GM12878 (cell line): ENCODE measurements at regions not wholly inside any gene's neighbourhood (a gene's known extent, or its start where the extent isn't known, plus 50 kb on each side); places are given as distances from the start of the nearest gene placed in this dataset.

ENCODE experiments used
- ATAC-seq: fragments of 200-7000 bp; cut with Tn5 transposase; 3 replicates; pipeline ENCODE4 v1.9.1; 2020; ENCODE audit warnings: mild to moderate bottlenecking, moderate library complexity
- BruUV-seq: library from RNA; stranded (reverse); fragments of 400-500 nt; replicated peaks from 2 replicates; lab custom pipeline; 2021; lab: Mats Ljungman, UMichigan
- CTCF ChIA-PET: fragments of 300-600 bp; sonication (Branson Sonifier 250); formaldehyde crosslinking; extraction: SDS; loops from one replicate; lab custom pipeline; 2021; ENCODE audit warnings: inconsistent platforms; lab: Yijun Ruan, JAX
- POLR2A ChIA-PET: fragments of 350-600 bp; formaldehyde crosslinking; extraction: SDS; loops from one replicate; lab custom pipeline; 2021; ENCODE audit warnings: inconsistent platforms; lab: Charles Lee
- RAD21 ChIA-PET: fragments of 300-600 bp; sonication (Branson Sonifier 250); formaldehyde crosslinking; loops from one replicate; lab custom pipeline; 2023; ENCODE audit warnings: antibody characterized with exemption; ENCODE audit not compliant: unreplicated experiment; lab: Charles Lee
- SMC1A ChIA-PET: fragments of 300-600 bp; sonication (Branson Sonifier 250); formaldehyde crosslinking; loops from one replicate; lab custom pipeline; 2023; ENCODE audit not compliant: unreplicated experiment, uncharacterized antibody; lab: Charles Lee
- DNase-seq: peaks from one replicate; pipeline ENCODE4 v3.0.0-alpha.2; 2011; ENCODE audit warnings: low read depth, low spot score
- FAIRE-seq: peaks from 3 replicates; lab custom pipeline; 2011; peaks lifted over from hg19 to GRCh38; lab: Jason Lieb, UNC
- H2AFZ ChIP-seq: 2 replicates; pipeline ENCODE4 v1.6.0; 2011; ENCODE audit warnings: low read depth, low read length, control low read depth; ENCODE audit not compliant: control insufficient read depth
- H3K27ac ChIP-seq: 2 replicates; pipeline ENCODE4 v1.5.1; 2011; ENCODE audit warnings: control low read depth; ENCODE audit not compliant: control insufficient read depth, insufficient read depth
- H3K27me3 ChIP-seq, 2 experiments: replicated peaks in 1 of 2; 2 replicates each; pipeline versions ENCODE4 v1.6.0 to v1.6.1; 2011; ENCODE audit warnings: low read length in 1 of 2; ENCODE audit not compliant: control insufficient read depth in 2 of 2, insufficient read depth in 2 of 2
- H3K36me3 ChIP-seq, 2 experiments: 2 replicates each; pipeline ENCODE4 v1.5.1; 2011; ENCODE audit warnings: low read length in 1 of 2; ENCODE audit not compliant: control insufficient read depth in 2 of 2, insufficient read depth in 2 of 2
- H3K4me1 ChIP-seq: 2 replicates; pipeline ENCODE4 v1.6.1; 2011; ENCODE audit warnings: mild to moderate bottlenecking, low read length, moderate library complexity, mixed read lengths; ENCODE audit not compliant: control insufficient read depth, insufficient read depth
- H3K4me2 ChIP-seq: 2 replicates; pipeline ENCODE4 v1.6.0; 2011; ENCODE audit warnings: control low read depth; ENCODE audit not compliant: control insufficient read depth, insufficient read depth
- H3K4me3 ChIP-seq: fragments of 200-600 bp; sonication (generic); 2 replicates; pipeline ENCODE4 v1.5.1; 2016
- H3K79me2 ChIP-seq: 2 replicates; pipeline ENCODE4 v1.6.0; 2011; ENCODE audit warnings: low read length; ENCODE audit not compliant: control insufficient read depth, insufficient read depth
- H3K9ac ChIP-seq: 2 replicates; pipeline ENCODE4 v1.8.0; 2011; ENCODE audit warnings: low read length, control low read depth, mixed read lengths; ENCODE audit not compliant: control insufficient read depth, insufficient read depth
- H3K9me3 ChIP-seq: replicated peaks from 3 replicates; pipeline ENCODE4 v1.5.1; 2011; ENCODE audit warnings: mild to moderate bottlenecking, low read length; ENCODE audit not compliant: control insufficient read depth, insufficient read depth
- H4K20me1 ChIP-seq: 2 replicates; pipeline ENCODE4 v1.6.0; 2011; ENCODE audit not compliant: control insufficient read depth, insufficient read depth
- CREM ChIP-seq: IDR thresholded peaks from 2 replicates; pipeline ENCODE4 v1.6.1; 2014; ENCODE audit warnings: antibody characterized with exemption, low read depth
- DPF2 ChIP-seq: fragments of 450-650 bp; IDR thresholded peaks from 2 replicates; pipeline ENCODE4 v1.6.1; 2017; ENCODE audit warnings: mild to moderate bottlenecking
- GATAD2B ChIP-seq: fragments of 450-650 bp; conservative IDR thresholded peaks from 2 replicates; pipeline ENCODE4 v1.6.1; 2017; ENCODE audit warnings: low read depth, mild to moderate bottlenecking, moderate library complexity
- HCFC1 ChIP-seq: fragments of 150-350 bp; IDR thresholded peaks from 2 replicates; pipeline ENCODE4 v1.6.1; 2014; ENCODE audit warnings: low read length
- KLF5 ChIP-seq: fragments of 450-650 bp; IDR thresholded peaks from 2 replicates; pipeline ENCODE4 v1.6.1; 2014; ENCODE audit warnings: mild to moderate bottlenecking; ENCODE audit not compliant: partially characterized antibody
- MXI1 ChIP-seq: fragments of 150-350 bp; IDR thresholded peaks from 2 replicates; pipeline ENCODE4 v1.6.1; 2011; ENCODE audit warnings: low read depth, mild to moderate bottlenecking, inconsistent platforms, low read length, improper control_type of control experiment
- SMAD5 ChIP-seq: IDR thresholded peaks from 2 replicates; pipeline ENCODE4 v1.6.1; 2016; ENCODE audit warnings: antibody characterized with exemption, low read depth
- SP1 ChIP-seq: IDR thresholded peaks from one replicate; pipeline ENCODE4 v1.6.1; 2011; ENCODE audit warnings: low read depth, low read length
- STAT1 ChIP-seq: fragments of 450-650 bp; conservative IDR thresholded peaks from 2 replicates; pipeline ENCODE4 v1.6.1; 2014; ENCODE audit warnings: antibody characterized with exemption, mild to moderate bottlenecking
- TBL1XR1 ChIP-seq: IDR thresholded peaks from 2 replicates; pipeline ENCODE4 v1.6.1; 2012; ENCODE audit warnings: low read depth, low read length, improper control_type of control experiment
- YY1 ChIP-seq: IDR thresholded peaks from 2 replicates; pipeline ENCODE4 v1.6.1; 2011; ENCODE audit warnings: low read depth, mild to moderate bottlenecking, low read length
- WGBS: methylation state at CpG from one replicate; pipeline ENCODE4 v1.1.6; 2016; ENCODE audit warnings: low lambda C conversion rate; ENCODE audit not compliant: insufficient replicate concordance, insufficient coverage; ENCODE audit errors: missing lambda C conversion rate; 5-methylcytosine and 5-hydroxymethylcytosine counted together
- in situ Hi-C: fragments of 300-500 bp; cut with MboI; formaldehyde crosslinking; loops from 9 replicates; pipeline ENCODE4 v1.14.3; 2018; ENCODE audit warnings: mixed read lengths
- intact Hi-C: fragments of 100-400 bp; cut with micrococcal nuclease; formaldehyde crosslinking; loops from one replicate; pipeline ENCODE4 v1.14.2; 2022; ENCODE audit not compliant: unreplicated experiment
- TF ChIP-seq, protein P1 (sequence below), 3 experiments: IDR thresholded peaks in 2 of 3; conservative IDR thresholded peaks in 1 of 3; 2 replicates each; pipeline ENCODE4 v1.5.1; 2011; ENCODE audit warnings: low read depth in 3 of 3, low read length in 3 of 3, mild to moderate bottlenecking in 3 of 3, control low read depth in 2 of 3, moderate library complexity in 2 of 3, inconsistent platforms in 1 of 3, mixed read lengths in 1 of 3; ENCODE audit not compliant: control insufficient read depth in 2 of 3, insufficient read depth in 1 of 3; ENCODE audit errors: extremely low read depth in 1 of 3
- TF ChIP-seq, protein P2 (sequence below): IDR thresholded peaks from 2 replicates; pipeline ENCODE4 v1.6.1; 2012; ENCODE audit warnings: low read depth, low read length, improper control_type of control experiment
- TF ChIP-seq, protein P3 (sequence below): fragments of 150-350 bp; IDR thresholded peaks from 2 replicates; pipeline ENCODE4 v1.6.1; 2016; ENCODE audit warnings: low read depth, low read length

DNA sequence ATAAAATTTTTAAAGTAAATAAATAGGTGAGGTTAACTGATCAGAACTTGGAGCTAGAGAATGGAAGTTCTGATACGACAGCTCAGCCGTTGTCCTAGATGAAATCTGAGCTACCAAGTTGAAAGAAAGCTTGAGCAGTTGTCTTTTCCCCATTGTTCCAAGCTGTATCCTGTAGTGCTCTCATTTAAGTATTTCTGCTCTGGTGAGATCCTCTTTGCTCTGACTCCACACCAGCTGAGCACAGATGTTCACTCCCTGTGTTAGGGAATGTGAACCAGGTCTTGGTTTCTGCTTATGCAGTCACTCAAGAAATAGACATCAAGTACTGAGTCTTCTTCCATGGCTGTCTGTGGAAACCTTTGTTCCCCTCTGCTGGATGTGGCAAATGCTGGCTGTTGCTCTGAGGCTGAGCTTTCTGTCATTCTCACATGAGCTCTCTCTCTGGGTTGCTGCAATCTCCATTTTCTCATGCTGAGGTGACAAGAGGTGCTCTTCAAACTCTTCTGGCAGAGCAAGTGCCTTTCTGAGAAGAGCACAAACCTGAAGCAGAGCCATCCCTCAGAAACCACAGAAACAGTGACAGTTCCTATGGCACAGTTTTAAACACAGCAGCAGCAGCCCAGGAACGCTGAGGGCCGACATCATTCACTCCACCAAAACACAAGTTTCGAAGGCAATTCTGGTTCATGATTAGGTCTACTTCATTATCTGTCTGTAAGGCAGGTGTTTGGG is 194.1 kb downstream of the SP3 start:
- Histone ChIP-seq H3K9me3 (no peaks in the 10 kb centered on the region), H3K27me3 (no peaks in the 10 kb centered on the region), H3K4me3 (no peak overlapping the region), H3K79me2 (no peaks in the 10 kb centered on the region)
- in situ Hi-C loops, result no loop called here
- TF ChIP-seq, protein P1, sequence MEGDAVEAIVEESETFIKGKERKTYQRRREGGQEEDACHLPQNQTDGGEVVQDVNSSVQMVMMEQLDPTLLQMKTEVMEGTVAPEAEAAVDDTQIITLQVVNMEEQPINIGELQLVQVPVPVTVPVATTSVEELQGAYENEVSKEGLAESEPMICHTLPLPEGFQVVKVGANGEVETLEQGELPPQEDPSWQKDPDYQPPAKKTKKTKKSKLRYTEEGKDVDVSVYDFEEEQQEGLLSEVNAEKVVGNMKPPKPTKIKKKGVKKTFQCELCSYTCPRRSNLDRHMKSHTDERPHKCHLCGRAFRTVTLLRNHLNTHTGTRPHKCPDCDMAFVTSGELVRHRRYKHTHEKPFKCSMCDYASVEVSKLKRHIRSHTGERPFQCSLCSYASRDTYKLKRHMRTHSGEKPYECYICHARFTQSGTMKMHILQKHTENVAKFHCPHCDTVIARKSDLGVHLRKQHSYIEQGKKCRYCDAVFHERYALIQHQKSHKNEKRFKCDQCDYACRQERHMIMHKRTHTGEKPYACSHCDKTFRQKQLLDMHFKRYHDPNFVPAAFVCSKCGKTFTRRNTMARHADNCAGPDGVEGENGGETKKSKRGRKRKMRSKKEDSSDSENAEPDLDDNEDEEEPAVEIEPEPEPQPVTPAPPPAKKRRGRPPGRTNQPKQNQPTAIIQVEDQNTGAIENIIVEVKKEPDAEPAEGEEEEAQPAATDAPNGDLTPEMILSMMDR (IDR thresholded peaks at IDR 0.05 in 2 of 3, conservative IDR thresholded peaks at IDR 0.05 in 1 of 3; ENCODE audit: control insufficient read depth in 2 of 3, extremely low read depth in 1 of 3, insufficient read depth in 1 of 3, low read depth in 3 of 3, low read length in 3 of 3), result no peak
- TF ChIP-seq, protein P2, sequence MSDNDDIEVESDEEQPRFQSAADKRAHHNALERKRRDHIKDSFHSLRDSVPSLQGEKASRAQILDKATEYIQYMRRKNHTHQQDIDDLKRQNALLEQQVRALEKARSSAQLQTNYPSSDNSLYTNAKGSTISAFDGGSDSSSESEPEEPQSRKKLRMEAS, result no peak
- TF ChIP-seq, protein P3, sequence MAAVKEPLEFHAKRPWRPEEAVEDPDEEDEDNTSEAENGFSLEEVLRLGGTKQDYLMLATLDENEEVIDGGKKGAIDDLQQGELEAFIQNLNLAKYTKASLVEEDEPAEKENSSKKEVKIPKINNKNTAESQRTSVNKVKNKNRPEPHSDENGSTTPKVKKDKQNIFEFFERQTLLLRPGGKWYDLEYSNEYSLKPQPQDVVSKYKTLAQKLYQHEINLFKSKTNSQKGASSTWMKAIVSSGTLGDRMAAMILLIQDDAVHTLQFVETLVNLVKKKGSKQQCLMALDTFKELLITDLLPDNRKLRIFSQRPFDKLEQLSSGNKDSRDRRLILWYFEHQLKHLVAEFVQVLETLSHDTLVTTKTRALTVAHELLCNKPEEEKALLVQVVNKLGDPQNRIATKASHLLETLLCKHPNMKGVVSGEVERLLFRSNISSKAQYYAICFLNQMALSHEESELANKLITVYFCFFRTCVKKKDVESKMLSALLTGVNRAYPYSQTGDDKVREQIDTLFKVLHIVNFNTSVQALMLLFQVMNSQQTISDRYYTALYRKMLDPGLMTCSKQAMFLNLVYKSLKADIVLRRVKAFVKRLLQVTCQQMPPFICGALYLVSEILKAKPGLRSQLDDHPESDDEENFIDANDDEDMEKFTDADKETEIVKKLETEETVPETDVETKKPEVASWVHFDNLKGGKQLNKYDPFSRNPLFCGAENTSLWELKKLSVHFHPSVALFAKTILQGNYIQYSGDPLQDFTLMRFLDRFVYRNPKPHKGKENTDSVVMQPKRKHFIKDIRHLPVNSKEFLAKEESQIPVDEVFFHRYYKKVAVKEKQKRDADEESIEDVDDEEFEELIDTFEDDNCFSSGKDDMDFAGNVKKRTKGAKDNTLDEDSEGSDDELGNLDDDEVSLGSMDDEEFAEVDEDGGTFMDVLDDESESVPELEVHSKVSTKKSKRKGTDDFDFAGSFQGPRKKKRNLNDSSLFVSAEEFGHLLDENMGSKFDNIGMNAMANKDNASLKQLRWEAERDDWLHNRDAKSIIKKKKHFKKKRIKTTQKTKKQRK, result no peak
- TF ChIP-seq TBL1XR1 (no peak), SMAD5 (no peak), CREM (no peak), HCFC1 (no peak), MXI1 (no peak), YY1 (no peak), DPF2 (no peak), GATAD2B (no peak), STAT1 (no peak), SP1 (no peak), KLF5 (no peak)
- TF ChIP-seq, all 136 proteins: peak for 0
- no peak overlapping the region for H3K27ac ChIP-seq
- BruUV-seq, result no TSS peak
- POLR2A ChIA-PET, result no interaction called here
- intact Hi-C loops, result no loop called here
- WGBS, result 47% methylated on average over 5 of the region's 5 CpGs
- CTCF ChIA-PET, result interaction anchor here (0.7 kb wide), 1 partner anchor 76 kb away, joined by 3 read pairs; no protein-coding TSS in a partner anchor
- SMC1A ChIA-PET, result no interaction called here
- no peaks in the 10 kb centered on the region for H3K36me3 ChIP-seq
- no peak overlapping the region for H2AFZ ChIP-seq
- no peak for ATAC-seq
- no peaks in the 10 kb centered on the region for H3K4me1 ChIP-seq
- H3K9ac ChIP-seq, result no peak overlapping the region
- no peak overlapping the region for H3K4me2 ChIP-seq
- no peaks in the 10 kb centered on the region for H4K20me1 ChIP-seq
- FAIRE-seq, result no peak
- DNase-seq, result no peak
- RAD21 ChIA-PET, result no interaction called here
